Right renal cortex interstitium (tissue), 3 donors: ENCODE measurements at regions not wholly inside any gene's neighbourhood (a gene's known extent, or its start where the extent isn't known, plus 50 kb on each side); places are given as distances from the start of the nearest gene placed in this dataset.
"Not testable (repeated sequence)": the region's sequence is repeated elsewhere in the genome, so short reads cannot be mapped to it uniquely, and the experiment has no call there.

Experiments used
- DNase-seq, 3 donors: peaks; one replicate each; pipeline ENCODE4 v3.0.0-alpha.2; 2013; ENCODE audit warnings: low read depth in 3 of 3, low spot score in 2 of 3

DNA sequence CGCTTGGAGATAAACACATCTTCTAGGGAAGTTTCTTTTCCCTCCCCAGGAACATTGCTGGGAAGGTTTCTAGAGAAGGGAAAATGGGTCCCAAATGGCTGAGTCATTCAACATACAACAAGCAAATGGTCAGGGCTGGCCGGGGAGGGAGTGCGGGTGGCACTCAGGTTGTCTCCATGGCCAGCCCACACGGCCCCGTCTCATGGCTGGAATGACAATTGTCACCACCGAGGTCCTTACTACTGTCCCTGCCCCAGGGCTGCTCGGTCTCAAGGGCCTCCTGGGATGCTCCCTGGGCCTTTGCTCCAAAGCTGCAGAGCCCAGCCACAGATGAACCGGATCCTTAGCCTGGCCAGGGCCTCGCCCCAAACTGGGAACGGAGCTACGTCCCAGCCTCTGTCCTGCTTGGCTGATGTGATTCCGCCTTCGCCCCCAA is 121.9 kb downstream of the FGF18 start:
- no peak for DNase-seq

DNA sequence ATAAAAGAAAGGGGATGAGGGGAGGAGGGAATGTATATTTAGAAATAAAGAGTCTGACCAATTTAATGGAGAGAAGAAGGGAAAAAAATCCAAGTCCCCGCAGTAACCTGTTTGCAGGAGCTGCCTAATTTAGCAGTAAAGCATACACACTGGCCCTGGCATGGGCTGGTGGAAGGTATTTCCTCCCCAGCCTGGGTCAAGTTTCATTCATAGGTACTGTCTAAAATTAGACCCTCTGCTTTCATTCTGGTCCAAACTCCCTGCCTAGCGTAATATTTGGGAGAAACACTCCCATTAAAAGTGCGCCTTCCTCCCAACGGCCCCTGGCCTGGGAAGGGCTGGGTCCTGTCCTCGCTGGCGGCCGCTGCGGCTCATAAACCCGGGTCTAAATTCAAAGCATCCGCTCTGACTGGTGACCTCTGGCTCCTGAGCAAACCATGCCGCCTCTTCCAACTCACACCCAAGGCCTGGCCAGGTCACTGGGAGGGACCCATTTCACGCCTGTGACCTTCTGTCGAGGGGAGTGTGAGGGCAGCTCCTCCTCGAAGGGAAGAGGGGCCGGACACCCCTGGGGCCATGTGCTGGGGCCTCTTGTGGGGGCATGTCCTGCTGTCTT is 123.2 kb downstream of the FGF18 start:
- peak in 1 of 3 donors; percentile 40 for DNase-seq

DNA sequence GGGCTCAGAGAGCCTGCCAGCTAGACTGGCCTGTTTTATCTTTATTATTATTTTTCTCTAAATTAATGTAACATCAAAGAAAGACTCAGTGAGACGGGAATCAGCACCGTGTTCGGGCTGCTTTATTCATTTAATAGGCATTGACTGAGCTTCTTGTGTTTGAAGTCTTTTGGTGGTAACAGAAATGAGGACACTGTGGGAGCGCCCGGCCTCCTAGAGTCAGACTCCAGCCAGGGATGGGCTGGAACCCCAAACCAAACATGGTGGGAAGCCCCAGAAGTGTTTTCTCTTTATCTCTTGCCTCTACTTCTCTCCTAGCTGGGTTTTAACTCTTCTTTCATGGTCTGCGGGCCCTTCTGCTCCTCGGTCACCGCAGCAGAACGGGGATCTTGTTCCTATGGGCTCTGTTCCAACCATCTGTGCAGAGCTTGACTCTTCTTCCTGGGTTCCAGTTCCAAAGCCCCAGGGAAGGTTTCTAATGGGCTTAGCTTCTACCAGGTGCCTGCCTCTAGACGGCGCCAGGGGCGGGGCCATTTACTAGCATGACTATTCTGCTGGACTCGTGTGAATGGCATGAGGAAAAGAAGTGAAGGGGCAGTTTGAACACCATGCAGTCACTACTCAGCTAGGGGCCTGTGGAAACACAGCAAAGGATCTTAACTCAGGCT is 123.8 kb downstream of the FGF18 start:
- no peak for DNase-seq

DNA sequence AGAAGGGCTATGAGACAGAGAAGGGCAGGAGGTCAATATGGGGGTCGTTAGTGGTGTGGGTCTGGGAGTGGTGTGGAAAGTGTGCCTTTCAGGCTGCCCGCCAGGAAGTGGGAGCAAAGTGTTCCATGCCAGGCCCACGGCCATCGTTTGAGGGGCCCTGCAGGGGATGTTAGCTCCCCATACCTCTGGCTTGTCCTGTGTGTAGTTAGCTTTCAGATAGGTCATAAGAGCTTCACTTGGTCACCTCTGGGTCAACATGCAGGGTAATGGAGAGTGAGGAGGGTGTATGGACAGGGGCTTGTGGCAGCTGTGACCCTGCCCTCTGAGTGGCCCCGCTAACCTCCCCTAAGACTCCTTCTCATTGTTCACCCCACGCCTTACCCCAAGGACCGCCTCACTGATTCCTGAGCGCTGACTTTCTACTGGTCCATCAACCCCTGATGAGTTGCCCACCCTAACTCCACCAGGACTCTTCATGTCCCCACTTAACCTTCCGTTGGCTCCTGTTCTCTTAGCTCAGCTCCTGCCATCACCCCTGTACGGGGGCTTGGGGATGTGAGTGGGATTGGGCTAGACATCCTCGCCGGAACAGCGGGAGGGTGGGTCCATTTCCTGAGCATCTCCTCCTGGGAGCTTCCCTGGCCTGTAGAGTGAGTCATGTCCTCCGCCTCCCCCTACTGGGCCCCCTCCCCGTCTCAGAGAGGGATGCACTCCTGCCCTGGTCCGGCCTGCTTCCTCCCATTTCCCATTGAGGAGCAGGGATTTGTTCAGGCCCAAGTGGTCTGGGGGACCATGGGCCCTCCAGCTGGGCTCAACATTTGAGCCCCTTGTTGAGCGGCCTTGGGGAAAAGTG is 125.7 kb downstream of the FGF18 start:
- no peak for DNase-seq

DNA sequence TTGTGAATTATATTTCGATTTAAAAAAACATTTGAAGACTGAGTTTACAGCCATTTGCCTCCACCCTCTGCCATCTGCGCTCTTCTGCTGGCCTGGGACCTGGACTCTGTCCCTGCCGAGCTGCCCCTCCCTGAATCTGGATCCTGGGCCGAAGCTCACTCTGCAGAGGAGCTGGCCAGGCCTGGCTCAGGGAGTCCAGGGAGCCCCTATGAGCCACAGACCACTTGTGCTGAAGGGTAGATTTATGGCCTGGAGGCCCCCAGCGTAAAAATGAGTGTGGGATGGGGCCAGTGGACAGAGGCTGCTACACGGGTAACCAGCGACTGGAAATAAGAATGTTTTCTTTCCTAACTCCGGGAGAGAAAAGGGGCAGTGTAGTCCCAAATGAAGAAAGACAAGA is 129.8 kb downstream of the FGF18 start:
- no peak for DNase-seq

DNA sequence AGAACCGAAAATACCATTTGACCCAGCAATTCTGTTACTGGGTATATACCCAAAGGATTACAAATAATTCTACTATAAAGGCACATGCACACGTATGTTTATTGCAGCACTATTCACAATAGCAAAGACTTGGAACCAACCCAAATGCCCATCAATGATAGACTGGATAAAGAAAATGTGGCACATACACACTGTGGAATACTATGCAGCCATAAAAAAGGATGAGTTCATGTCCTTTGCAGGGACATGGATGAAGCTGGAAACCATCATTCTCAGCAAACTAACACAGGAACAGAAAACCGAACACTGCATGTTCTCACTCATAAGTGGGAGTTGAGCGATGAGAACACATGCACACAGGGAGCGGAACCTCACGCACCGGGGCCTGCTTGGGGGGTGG is 134.4 kb downstream of the FGF18 start:
- DNase-seq, result not testable (repeated sequence)

DNA sequence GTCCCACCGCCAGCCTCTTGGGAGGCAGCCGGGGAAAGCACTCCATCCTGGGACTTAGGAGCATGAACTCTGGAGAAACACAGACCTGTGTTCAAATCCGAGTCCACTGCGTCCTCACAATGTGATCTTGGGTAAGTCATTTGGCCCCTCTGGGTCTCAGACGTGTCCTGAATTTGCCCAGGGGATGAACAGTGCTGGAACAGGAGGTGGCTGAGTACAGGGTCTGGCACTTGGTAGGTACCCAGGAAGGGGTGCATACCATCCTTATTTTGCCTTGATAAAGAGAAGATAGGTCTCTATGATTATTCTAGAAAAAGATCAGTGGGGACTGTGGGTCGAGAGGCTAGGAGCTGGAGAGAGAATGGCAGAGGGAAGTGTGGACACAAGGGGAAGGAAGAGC is 135.7 kb downstream of the FGF18 start:
- no peak for DNase-seq

DNA sequence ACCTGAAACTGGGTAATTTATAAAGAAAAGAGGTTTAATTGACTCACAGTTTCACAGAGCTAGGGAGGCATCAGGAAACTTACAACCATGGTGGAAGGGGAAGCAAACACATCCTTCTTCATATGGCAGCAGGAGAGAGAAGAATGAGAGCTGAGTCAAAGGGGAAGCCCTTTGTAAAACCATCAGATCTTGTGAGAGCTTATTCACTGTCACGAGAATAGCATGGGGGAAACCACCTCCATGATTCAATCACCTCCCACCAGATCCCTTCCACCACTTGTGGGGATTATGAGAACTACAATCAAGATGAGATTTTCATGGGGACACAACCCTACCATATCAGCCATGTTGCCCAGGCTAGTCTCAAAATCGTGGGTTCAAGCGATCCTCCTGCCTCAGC is 143.4 kb downstream of the FGF18 start:
- DNase-seq, result no peak

DNA sequence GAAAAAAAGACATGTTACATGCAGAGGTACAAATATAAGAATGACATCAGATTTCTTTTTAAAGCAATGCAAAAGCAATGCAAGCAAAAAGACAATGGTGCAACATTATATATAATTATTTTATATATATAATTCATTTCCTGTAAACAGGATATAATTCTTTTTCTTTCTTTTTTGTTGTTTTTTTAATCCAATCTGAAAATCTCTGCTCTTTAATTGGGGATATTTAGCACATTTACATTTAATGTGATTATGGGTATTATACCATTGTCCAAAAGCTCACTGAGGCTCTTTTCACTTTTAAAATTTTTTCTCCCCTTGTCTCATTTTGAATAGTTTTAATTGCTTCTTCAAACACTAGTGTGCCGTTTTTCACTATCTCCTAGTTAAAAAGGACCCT is 148.9 kb downstream of the FGF18 start:
- no peak for DNase-seq

DNA sequence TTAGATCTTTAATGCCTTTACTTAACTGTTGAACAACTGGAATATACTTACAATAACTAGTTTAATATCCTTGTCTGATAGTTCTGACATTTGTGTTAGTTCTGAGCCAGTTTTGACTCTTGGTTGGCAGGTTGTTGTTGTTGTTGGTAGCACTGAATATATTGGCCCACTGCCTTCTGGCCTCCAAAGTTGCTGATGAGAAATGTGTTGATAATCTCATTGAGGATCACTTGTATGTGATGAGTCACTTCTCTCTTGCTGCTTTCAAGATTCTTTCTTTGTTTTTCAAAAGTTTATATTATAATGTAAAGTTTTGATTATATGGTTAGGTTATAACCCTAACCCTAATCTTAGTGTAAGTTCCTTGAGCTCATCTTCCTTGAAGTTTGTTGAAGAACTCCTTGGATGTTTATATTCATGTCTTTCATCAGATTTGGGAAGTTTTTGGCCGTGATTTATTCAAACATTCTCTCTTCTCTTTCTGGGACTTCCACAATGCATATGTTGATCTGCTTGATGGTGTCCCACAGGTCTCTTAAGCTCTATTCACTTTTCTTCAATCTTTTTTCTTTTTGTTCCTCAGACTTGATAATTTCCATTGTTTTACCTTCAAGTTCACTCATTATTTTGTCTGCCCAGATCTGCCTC is 149.7 kb downstream of the FGF18 start:
- no peak for DNase-seq

DNA sequence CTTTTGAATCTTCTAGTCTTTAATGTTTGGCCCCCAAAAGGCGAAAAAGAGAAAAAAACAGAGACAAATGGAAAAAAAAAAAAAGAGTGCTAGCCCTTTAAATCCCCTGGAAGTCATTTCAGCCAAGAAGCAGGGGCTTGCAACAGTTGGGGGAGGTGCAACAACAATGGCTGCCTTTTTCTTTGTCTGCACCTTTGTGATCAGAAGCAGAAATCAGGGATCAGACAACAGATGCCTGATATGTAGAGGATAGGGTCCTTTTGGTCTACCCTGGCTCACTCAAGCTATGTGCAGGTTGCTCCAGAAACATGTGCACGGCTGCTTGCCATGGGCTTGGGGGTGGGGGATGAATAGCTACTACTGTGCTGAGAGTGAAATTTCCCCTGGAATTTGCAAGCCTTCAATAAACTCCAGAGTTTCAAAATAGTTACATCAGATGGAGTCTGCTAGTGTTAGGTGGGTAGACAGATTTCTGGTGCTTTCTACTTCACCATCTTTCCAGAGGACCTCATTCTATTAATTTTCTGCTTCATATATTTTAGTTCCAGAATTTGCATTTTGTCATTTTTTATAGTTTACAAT is 150.9 kb downstream of the FGF18 start:
- DNase-seq, result no peak

DNA sequence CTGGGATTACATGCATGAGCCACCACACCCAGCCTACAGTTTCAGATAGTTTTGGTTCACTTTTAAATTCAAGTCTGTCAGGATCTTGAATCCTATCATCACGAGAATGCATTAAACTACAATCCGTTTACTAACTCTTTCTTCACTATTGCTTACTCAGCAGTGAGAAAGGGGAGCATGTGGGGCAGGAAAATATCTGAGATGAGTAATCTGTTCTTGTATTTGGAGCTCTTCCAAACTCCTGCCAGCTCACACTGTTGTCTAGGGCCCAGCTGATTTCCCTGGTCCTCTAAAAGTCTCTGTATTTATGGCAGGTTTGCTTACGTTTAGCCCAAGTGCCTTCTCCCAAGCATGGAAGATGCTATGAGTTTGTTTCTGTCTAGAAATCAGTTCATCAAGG is 152.2 kb downstream of the FGF18 start:
- no peak for DNase-seq

DNA sequence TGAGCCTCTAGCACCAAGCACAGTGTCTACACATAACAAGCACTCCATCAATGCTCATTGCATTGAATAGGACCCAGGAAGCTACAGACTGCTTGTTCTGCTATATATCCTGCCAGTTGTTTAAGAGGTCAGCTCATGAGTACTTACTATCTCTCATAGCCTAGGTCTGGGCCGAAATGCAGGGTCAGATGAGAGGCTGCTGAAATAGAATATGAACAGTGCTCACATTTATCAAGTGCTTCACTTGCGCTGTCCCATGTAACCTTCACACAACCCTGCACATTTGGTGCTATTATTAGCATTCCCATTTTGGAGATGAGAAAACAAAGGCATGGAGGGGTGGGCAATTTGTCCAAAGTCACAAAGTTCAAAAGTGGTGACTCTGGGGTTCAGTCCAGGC is 153.6 kb downstream of the FGF18 start:
- DNase-seq, result no peak

DNA sequence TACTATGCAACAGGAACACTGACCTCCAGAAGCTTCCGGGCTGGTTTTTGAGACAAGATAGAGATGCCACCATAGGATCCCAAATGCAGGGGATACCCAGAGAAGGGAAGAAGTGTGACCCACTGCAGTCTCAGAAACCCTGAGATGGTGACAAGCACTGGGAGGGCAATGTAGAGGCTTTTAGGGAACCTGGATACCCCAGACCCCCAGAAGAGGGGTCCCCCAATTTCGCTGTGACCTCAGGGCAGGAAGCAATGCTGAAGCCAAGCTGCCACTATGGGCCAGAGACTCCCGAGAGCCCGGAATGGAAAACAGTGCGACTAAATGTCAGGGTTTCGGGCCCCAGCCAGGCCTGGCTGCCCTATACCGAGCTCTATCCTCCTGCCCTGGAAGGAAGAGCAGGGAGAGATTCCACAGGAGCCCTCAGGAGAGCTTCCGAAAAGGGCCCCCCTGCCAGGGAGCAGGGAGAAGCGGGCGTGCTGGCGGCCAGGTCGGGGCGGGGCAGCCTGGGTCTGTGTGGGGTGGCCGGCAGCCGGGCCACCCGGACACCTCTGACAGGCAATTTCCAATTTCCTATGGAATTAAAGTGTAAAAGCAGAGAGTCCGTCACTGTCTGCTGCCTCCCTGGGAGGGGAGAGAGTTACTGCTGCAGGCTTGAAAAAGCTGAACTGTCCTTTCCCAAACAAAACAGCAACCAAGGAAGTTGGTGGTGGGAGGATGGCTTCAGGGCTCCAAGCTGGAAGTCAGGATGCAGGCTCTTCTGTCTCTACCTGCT is 154.2 kb downstream of the FGF18 start:
- DNase-seq, result no peak

DNA sequence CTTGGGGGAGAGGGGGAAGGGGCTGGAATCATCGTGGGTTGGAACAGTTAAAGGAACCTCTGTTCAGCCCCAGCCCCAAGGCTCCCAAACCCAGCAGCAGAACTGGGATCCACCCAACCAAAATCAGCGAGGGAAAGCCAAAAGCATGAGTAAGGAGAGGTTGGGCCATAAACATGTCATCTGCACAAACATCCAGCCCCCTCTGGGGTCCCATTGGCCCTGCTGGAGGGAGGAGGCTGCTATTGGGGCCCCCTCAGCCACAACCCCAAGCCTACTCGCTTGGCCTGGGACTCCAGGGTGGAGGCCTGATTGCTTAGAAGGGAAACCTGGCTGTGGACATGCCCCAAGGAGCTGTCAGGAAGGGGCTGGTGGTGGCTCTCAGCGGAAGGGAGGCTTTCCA is 154.9 kb downstream of the FGF18 start:
- DNase-seq, result no peak

DNA sequence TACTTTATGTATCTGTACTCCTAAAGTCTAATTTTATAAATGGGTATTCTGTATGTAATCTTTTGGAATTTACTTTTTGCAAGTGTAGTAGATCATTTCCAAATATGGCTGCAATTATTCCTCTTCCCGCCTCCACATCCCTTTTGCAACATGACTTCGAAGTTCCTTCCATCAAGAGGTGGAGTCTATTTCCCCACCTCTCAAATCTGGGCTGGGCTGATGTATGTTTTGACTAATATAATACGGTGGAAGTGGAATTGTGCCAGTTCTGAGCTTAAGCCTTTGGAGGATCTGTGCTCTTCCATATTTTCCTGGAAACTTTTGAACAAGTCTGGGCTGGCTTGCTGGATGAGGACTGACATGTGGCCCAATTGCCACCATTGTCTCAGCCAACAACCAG is 155.9 kb downstream of the FGF18 start:
- no peak for DNase-seq

DNA sequence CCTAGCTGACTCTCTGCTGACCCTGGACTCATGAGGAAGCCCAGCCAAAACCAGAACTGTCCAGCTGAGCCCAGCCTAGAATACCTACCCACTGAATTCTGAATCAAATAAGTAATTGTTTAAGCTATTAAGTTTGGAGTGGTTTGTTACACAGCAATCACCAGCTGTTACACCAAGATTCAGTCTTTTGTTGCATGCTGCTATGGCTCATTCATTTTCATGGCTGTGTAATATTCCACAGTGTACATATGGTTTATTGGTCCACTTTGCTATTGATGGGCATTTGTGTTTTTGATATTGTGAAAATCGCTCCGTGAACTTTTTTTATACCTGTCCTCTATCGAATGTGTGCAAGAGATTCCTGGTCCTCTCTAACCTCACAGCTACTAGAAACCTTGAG is 156.4 kb downstream of the FGF18 start:
- DNase-seq, result no peak

DNA sequence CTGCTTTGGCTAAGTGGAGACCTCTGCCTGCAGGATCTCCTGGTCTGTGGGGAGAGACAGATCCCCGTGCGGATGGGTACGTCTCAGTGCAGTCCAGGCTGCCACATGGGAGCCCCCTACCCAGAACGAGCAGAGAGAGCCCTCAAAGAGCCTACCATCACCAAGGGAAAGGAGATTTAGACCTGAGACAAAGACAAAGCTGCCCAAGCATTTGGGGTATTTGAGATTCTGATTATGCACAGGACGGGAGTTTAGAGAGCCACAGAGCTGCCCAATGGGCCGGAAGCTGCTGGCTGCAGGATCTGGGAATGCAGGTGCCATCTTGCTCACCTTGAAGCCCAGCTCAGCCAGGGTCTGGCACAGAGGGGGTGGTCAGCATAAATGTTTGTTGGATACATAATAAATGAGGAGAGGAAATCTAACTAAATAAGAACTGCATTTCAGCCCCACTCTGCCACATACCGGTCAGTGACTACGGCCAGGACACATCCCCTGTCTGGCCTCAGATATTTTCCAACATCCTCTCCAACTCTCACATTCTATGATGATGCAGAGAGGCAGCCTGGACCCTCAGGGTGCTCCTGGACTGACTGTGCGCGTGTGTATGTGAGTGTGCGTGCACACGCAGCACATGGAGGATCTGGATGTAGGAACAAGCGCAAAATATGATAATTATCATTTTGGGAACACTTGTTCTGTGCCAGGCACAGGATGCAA is 157.8 kb downstream of the FGF18 start:
- DNase-seq, result no peak

DNA sequence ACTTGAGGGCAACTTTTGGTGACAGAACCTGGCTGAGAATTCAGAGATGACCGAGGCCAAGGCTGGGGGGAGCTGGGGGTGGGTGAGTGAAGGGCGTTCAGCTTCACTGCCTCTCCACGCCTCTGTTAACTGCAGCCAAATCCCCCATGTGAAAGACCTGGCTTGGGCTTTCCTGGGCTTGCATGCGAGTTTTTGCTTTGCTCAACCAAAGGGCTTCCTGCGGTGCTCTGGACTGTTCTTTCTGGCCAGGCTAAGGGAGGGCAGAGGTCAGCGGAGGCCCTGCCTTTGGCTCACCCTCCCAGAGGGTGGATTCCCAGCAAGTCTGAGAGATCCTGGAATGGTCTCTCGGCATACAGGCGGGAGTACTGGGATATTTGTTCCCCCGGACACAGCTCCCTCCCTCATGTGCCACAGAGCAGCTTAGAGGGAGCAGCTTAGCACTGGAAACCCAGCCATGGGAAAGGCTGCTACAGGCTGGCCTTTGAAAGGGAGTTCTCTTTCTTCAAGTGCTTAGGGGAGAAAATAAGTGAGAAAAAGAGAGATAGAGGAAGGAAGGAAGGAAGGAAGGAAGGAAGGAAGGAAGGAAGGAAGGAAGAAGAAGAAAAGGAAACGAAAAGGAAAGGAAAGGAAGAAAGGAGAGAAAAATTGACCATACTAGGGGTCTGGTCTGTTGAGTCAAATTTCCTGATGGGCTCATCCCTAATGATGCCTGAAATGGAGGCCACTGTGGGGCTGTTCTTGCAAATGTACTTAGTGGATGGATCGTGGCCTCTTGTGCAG is 158.8 kb downstream of the FGF18 start:
- no peak for DNase-seq
